ENCODE measurements at regions not wholly inside any gene's neighbourhood (a gene's known extent, or its start where the extent isn't known, plus 50 kb on each side); places are given as distances from the start of the nearest gene placed in this dataset.
A peak's percentile ranks its signal among the peaks of the same experiment; 100 is the strongest.
"Not testable (repeated sequence)": the region's sequence is repeated elsewhere in the genome, so short reads cannot be mapped to it uniquely, and the experiment has no call there.

DNA sequence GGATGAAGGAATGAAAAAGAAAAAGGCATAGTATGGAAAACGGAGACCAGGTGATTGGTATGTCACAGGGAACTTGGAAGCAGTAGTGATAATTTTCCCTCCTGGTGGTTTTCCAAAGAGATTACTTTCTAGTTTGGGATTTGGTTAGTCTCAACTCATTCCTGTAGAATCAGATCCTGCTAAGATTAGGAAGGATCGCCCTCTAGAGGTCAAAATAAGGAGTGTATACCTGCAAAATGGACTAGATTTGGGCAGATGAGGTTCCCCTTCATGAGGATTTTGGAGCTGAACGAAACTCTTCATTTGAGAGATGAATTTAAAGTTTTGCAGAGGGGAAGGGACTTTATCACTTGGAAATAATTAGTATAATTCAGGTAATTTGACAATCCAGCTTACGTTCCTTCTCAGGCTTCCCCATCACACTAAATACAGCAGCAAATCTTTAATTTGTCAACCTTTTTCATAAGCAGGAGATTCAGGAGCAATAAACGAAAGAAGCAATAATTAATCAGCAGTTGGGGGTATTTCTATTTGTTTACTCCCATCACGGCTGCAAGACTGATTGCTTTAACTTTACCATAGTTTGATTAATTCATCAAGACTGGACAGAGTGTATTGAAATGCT, 65.2 kb downstream of the CCDC195 start:
- Histone ChIP-seq H3K36me3 (ENCODE audit: insufficient read depth, low read length) (no peaks in the 10 kb centered on the region), H3K9me3 (ENCODE audit: insufficient read depth, low read depth, low read length) (no peaks in the 10 kb centered on the region), H3K9me2 (replicated peaks; ENCODE audit: low read depth, low read length) (no peaks in the 10 kb centered on the region), H4K20me1 (ENCODE audit: insufficient read depth, low read length, poor library complexity, severe bottlenecking) (no peaks in the 10 kb centered on the region), H3F3A (ENCODE audit: low read depth) (no peaks in the 10 kb centered on the region), H3K4me2 (ENCODE audit: low read depth, low read length, poor library complexity, severe bottlenecking) (peak overlapping the region; percentile 33), H3K79me2 (ENCODE audit: insufficient read depth, low read length) (no peaks in the 10 kb centered on the region), H3K4me3 (ENCODE audit: low read length, poor library complexity, severe bottlenecking) (no peak overlapping the region), H3K4me1 (ENCODE audit: insufficient read depth, low read length, poor library complexity, severe bottlenecking) (no peaks in the 10 kb centered on the region), H3K9ac (ENCODE audit: low read depth, low read length, poor library complexity, severe bottlenecking) (peak overlapping the region; percentile 6), H2AFZ (ENCODE audit: low read length) (0 out of 2 replicates have a peak overlapping the region, but pooled peaks have one; percentile 24), H3K27me3 (ENCODE audit: insufficient read depth, low read length, poor library complexity, severe bottlenecking) (no peaks in the 10 kb centered on the region)
- TF ChIP-seq EZH2phosphoT487 (IDR thresholded peaks at IDR 0.05; ENCODE audit: borderline replicate concordance): no peak
- TF ChIP-seq, protein P1, sequence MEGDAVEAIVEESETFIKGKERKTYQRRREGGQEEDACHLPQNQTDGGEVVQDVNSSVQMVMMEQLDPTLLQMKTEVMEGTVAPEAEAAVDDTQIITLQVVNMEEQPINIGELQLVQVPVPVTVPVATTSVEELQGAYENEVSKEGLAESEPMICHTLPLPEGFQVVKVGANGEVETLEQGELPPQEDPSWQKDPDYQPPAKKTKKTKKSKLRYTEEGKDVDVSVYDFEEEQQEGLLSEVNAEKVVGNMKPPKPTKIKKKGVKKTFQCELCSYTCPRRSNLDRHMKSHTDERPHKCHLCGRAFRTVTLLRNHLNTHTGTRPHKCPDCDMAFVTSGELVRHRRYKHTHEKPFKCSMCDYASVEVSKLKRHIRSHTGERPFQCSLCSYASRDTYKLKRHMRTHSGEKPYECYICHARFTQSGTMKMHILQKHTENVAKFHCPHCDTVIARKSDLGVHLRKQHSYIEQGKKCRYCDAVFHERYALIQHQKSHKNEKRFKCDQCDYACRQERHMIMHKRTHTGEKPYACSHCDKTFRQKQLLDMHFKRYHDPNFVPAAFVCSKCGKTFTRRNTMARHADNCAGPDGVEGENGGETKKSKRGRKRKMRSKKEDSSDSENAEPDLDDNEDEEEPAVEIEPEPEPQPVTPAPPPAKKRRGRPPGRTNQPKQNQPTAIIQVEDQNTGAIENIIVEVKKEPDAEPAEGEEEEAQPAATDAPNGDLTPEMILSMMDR (conservative IDR thresholded peaks at IDR 0.05; ENCODE audit: low read length): peak; percentile 90

DNA sequence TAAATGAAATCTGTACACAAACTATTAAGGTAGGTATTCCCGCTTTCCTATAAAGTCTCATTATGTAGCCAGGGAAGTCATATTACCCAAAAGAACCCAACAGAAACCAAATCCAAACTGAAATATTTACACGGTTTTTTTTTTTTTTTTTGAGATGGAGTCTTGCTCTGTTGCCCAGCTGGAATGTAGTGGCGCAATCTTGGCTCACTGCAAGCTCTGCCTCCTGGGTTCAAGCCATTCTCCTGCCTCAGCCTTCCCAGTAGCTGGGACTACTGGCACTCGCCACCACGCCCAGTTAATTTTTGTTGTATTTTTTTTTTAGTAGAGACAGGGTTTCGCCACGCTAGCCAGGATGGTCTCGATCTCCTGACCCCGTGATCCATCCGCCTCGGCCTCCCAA, 62.5 kb upstream of the CUL3 start:
- not testable (repeated sequence) for H3K4me3 ChIP-seq (ENCODE audit: low read length, poor library complexity, severe bottlenecking); H3K27me3 ChIP-seq (ENCODE audit: insufficient read depth, low read length, poor library complexity, severe bottlenecking); H3K36me3 ChIP-seq (ENCODE audit: insufficient read depth, low read length); H3K9me2 ChIP-seq (replicated peaks; ENCODE audit: low read depth, low read length); H3K9me3 ChIP-seq (ENCODE audit: insufficient read depth, low read depth, low read length); H3K4me2 ChIP-seq (ENCODE audit: low read depth, low read length, poor library complexity, severe bottlenecking); H3F3A ChIP-seq (ENCODE audit: low read depth); H2AFZ ChIP-seq (ENCODE audit: low read length); H4K20me1 ChIP-seq (ENCODE audit: insufficient read depth, low read length, poor library complexity, severe bottlenecking); H3K9ac ChIP-seq (ENCODE audit: low read depth, low read length, poor library complexity, severe bottlenecking); H3K79me2 ChIP-seq (ENCODE audit: insufficient read depth, low read length); H3K4me1 ChIP-seq (ENCODE audit: insufficient read depth, low read length, poor library complexity, severe bottlenecking)

DNA sequence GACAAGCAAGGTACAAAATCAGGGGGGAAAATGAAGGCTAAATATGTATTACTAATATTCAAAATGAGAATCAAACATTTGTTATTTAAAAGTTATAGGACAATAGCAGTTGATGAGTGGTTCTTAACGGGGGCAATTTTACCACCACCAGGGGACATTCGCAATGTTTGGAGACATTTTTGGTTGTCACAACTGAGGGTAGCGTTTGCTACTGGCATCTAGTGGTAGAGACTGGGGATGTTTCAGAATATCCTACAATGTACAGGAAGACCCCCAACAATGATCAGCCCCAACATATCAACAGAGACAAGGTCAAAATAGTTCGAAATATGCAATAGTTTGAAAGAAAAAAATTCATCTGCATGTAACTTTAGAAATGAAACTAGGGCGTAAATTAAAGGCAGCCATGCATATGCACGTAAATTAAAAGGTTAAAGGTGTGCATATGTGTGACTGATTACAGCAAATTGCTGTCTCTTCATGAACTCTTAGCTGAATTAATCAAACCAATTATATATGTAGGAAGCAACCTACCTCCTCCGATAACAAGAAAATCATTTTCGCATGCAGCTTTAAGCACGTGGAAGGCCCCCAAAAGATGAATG, 61.2 kb upstream of the CUL3 start:
- Histone ChIP-seq H3K9ac (ENCODE audit: low read depth, low read length, poor library complexity, severe bottlenecking) (no peak overlapping the region), H3K27me3 (ENCODE audit: insufficient read depth, low read length, poor library complexity, severe bottlenecking) (no peaks in the 10 kb centered on the region), H3K4me2 (ENCODE audit: low read depth, low read length, poor library complexity, severe bottlenecking) (no peak overlapping the region), H4K20me1 (ENCODE audit: insufficient read depth, low read length, poor library complexity, severe bottlenecking) (no peaks in the 10 kb centered on the region), H3K4me3 (ENCODE audit: low read length, poor library complexity, severe bottlenecking) (no peak overlapping the region), H2AFZ (ENCODE audit: low read length) (peak overlapping the region; percentile 47; the same call in 1 of the 2 replicates), H3K4me1 (ENCODE audit: insufficient read depth, low read length, poor library complexity, severe bottlenecking) (no peaks in the 10 kb centered on the region), H3K36me3 (ENCODE audit: insufficient read depth, low read length) (no peaks in the 10 kb centered on the region), H3F3A (ENCODE audit: low read depth) (no peaks in the 10 kb centered on the region), H3K9me2 (replicated peaks; ENCODE audit: low read depth, low read length) (no peaks in the 10 kb centered on the region), H3K9me3 (ENCODE audit: insufficient read depth, low read depth, low read length) (no peaks in the 10 kb centered on the region), H3K79me2 (ENCODE audit: insufficient read depth, low read length) (no peaks in the 10 kb centered on the region)
- TF ChIP-seq, protein P1 (conservative IDR thresholded peaks at IDR 0.05; ENCODE audit: low read length): peak; percentile 98
- no peak for TF ChIP-seq EZH2phosphoT487 (IDR thresholded peaks at IDR 0.05; ENCODE audit: borderline replicate concordance)

DNA sequence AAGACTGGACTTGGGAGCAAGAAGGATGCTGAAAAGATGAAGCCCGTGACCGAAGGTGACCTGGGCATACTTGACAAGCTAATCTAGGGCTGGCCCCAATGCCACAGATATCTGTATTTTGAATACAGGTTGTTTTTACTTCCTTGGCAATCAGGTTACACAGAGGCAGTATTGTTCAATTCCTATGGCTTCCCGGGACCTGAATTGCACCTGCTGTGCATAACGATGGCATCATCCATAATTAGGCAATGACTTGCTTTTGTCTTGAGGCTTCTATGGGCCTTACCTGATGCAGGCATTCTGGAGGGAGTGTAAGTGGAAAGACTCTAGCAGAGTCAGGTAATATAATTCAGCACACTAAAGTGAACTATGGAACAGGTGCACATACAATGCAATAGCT, 60.6 kb upstream of the CUL3 start:
- H3K79me2 ChIP-seq (ENCODE audit: insufficient read depth, low read length): no peaks in the 10 kb centered on the region
- H3K27me3 ChIP-seq (ENCODE audit: insufficient read depth, low read length, poor library complexity, severe bottlenecking): no peaks in the 10 kb centered on the region
- H3K4me2 ChIP-seq (ENCODE audit: low read depth, low read length, poor library complexity, severe bottlenecking): no peak overlapping the region
- no peaks in the 10 kb centered on the region for H3K4me1 ChIP-seq (ENCODE audit: insufficient read depth, low read length, poor library complexity, severe bottlenecking)
- H3K4me3 ChIP-seq (ENCODE audit: low read length, poor library complexity, severe bottlenecking): no peak overlapping the region
- no peaks in the 10 kb centered on the region for H3K9me2 ChIP-seq (replicated peaks; ENCODE audit: low read depth, low read length)
- H3K9ac ChIP-seq (ENCODE audit: low read depth, low read length, poor library complexity, severe bottlenecking): no peak overlapping the region
- H3K9me3 ChIP-seq (ENCODE audit: insufficient read depth, low read depth, low read length): no peaks in the 10 kb centered on the region
- TF ChIP-seq EZH2phosphoT487 (IDR thresholded peaks at IDR 0.05; ENCODE audit: borderline replicate concordance): no peak
- no peaks in the 10 kb centered on the region for H3K36me3 ChIP-seq (ENCODE audit: insufficient read depth, low read length)
- H2AFZ ChIP-seq (ENCODE audit: low read length): no peak overlapping the region; the same call in 1 of the 2 replicates
- no peaks in the 10 kb centered on the region for H3F3A ChIP-seq (ENCODE audit: low read depth)
- H4K20me1 ChIP-seq (ENCODE audit: insufficient read depth, low read length, poor library complexity, severe bottlenecking): no peaks in the 10 kb centered on the region
